ENCODE measurements at regions not wholly inside any gene's neighbourhood (a gene's known extent, or its start where the extent isn't known, plus 50 kb on each side); places are given as distances from the start of the nearest gene placed in this dataset.
"Not testable (repeated sequence)": the region's sequence is repeated elsewhere in the genome, so short reads cannot be mapped to it uniquely, and the experiment has no call there.

- no peaks in the 10 kb centered on the region for H3K4me1 Mint-ChIP-seq (ENCODE audit: low read depth)
- H3K27ac Mint-ChIP-seq = no peak overlapping the region
- DNase-seq (no peak), ATAC-seq (no peak)
- H3K27me3 Mint-ChIP-seq = no peaks in the 10 kb centered on the region
- intact Hi-C loops (cut with micrococcal nuclease) = no loop called here
- POLR2A ChIA-PET = no interaction called here
- no peaks in the 10 kb centered on the region for H3K9me3 Mint-ChIP-seq
- H3K36me3 Mint-ChIP-seq (ENCODE audit: low read depth) = peaks cover 2% of the 10 kb centered on the region
- CTCF ChIA-PET = no interaction called here
- H3K4me3 Mint-ChIP-seq = no peak overlapping the region
- no peak for TF ChIP-seq CTCF (IDR thresholded peaks at IDR 0.05)
Measured at GRCh38 chr7:16369855-16370254, 51.5 kb downstream of the CRPPA start.

- H3K27ac Mint-ChIP-seq; H3K9me3 Mint-ChIP-seq; intact Hi-C loops (cut with micrococcal nuclease); ATAC-seq; H3K36me3 Mint-ChIP-seq (ENCODE audit: low read depth); POLR2A ChIA-PET; H3K27me3 Mint-ChIP-seq; CTCF ChIA-PET; DNase-seq; H3K4me3 Mint-ChIP-seq; H3K4me1 Mint-ChIP-seq (ENCODE audit: low read depth): not testable (repeated sequence)
Measured at GRCh38 chr7:16369309-16369708, 52.0 kb downstream of the CRPPA start.

GRCh38 chr7:16368885-16369284 is 52.5 kb downstream of the CRPPA start:
- intact Hi-C loops (cut with micrococcal nuclease) = no loop called here
- POLR2A ChIA-PET = no interaction called here
- TF ChIP-seq CTCF (IDR thresholded peaks at IDR 0.05) = no peak
- Mint-ChIP-seq H3K9me3 (no peaks in the 10 kb centered on the region), H3K27me3 (no peaks in the 10 kb centered on the region), H3K4me1 (ENCODE audit: low read depth) (no peaks in the 10 kb centered on the region), H3K27ac (no peak overlapping the region), H3K4me3 (no peak overlapping the region), H3K36me3 (ENCODE audit: low read depth) (peaks cover 2% of the 10 kb centered on the region)
- CTCF ChIA-PET = no interaction called here
- DNase-seq (no peak), ATAC-seq (no peak)

GRCh38 chr7:16367115-16367514 is 54.2 kb downstream of the CRPPA start:
- no peak for TF ChIP-seq CTCF (IDR thresholded peaks at IDR 0.05)
- no peaks in the 10 kb centered on the region for H3K4me1 Mint-ChIP-seq (ENCODE audit: low read depth)
- CTCF ChIA-PET = no interaction called here
- POLR2A ChIA-PET = no interaction called here
- no peak overlapping the region for H3K4me3 Mint-ChIP-seq
- DNase-seq (no peak), ATAC-seq (no peak)
- H3K27me3 Mint-ChIP-seq = no peaks in the 10 kb centered on the region
- peaks cover 1% of the 10 kb centered on the region for H3K36me3 Mint-ChIP-seq (ENCODE audit: low read depth)
- no peak overlapping the region for H3K27ac Mint-ChIP-seq
- intact Hi-C loops (cut with micrococcal nuclease) = no loop called here
- no peaks in the 10 kb centered on the region for H3K9me3 Mint-ChIP-seq

GRCh38 chr7:16365952-16366351 is 55.4 kb downstream of the CRPPA start:
- TF ChIP-seq CTCF (IDR thresholded peaks at IDR 0.05) = no peak
- H3K27ac Mint-ChIP-seq = no peak overlapping the region
- POLR2A ChIA-PET = no interaction called here
- H3K27me3 Mint-ChIP-seq = no peaks in the 10 kb centered on the region
- H3K4me3 Mint-ChIP-seq = no peak overlapping the region
- DNase-seq = no peak
- intact Hi-C loops (cut with micrococcal nuclease) = no loop called here
- H3K36me3 Mint-ChIP-seq (ENCODE audit: low read depth) = no peaks in the 10 kb centered on the region
- H3K9me3 Mint-ChIP-seq = no peaks in the 10 kb centered on the region
- no peaks in the 10 kb centered on the region for H3K4me1 Mint-ChIP-seq (ENCODE audit: low read depth)
- CTCF ChIA-PET = no interaction called here
- no peak for ATAC-seq

GRCh38 chr7:16365177-16365576 is 56.2 kb downstream of the CRPPA start:
- H3K4me3 Mint-ChIP-seq = no peak overlapping the region
- H3K27ac Mint-ChIP-seq = no peak overlapping the region

More at GRCh38 chr7:16365177-16365576, 56.2 kb downstream of the CRPPA start:
- ChIA-PET CTCF (no interaction called here), POLR2A (no interaction called here)
- no peak for DNase-seq
- Mint-ChIP-seq H3K36me3 (ENCODE audit: low read depth) (no peaks in the 10 kb centered on the region), H3K4me1 (ENCODE audit: low read depth) (no peaks in the 10 kb centered on the region), H3K27me3 (no peaks in the 10 kb centered on the region), H3K9me3 (no peaks in the 10 kb centered on the region)
- intact Hi-C loops (cut with micrococcal nuclease) = no loop called here
- TF ChIP-seq CTCF (IDR thresholded peaks at IDR 0.05) = no peak
- ATAC-seq = no peak
